Breast epithelium (tissue), 4 donors: ENCODE measurements at regions not wholly inside any gene's neighbourhood (a gene's known extent, or its start where the extent isn't known, plus 50 kb on each side); places are given as distances from the start of the nearest gene placed in this dataset.

Source experiments
- DNase-seq, 2 donors: peaks; one replicate each; pipeline ENCODE4 v3.0.0-alpha.2; 2019; ENCODE audit warnings: low spot score in 2 of 2
- H3K27ac ChIP-seq, 2 donors: fragments of 200-600 bp; sonication (generic) in 1 of 2; one replicate each; pipeline ENCODE4 v1.5.1; 2016 to 2019; ENCODE audit warnings: mild to moderate bottlenecking in 1 of 2
- H3K27me3 ChIP-seq, 2 donors: fragments of 200-600 bp; sonication (generic) in 1 of 2; one replicate each; pipeline versions ENCODE4 v1.5.1 to v1.6.0; 2017 to 2019; ENCODE audit warnings: control low read depth in 1 of 2, mild to moderate bottlenecking in 1 of 2
- H3K36me3 ChIP-seq: fragments of 200-600 bp; one replicate; pipeline ENCODE4 v1.5.1; 2019
- H3K4me1 ChIP-seq, 2 donors: fragments of 200-600 bp; sonication (generic); one replicate each; pipeline ENCODE4 v1.5.1; 2016 to 2019; ENCODE audit warnings: control low read depth in 1 of 2
- H3K4me3 ChIP-seq, 3 donors: fragments of 200-600 bp; sonication (generic); 1 replicate in 2 of 3; 2 replicates in 1 of 3; pipeline ENCODE4 v1.5.1; 2016 to 2019; ENCODE audit warnings: mild to moderate bottlenecking in 3 of 3, moderate library complexity in 2 of 3
- H3K9me3 ChIP-seq, 2 donors: fragments of 200-600 bp; sonication (generic) in 1 of 2; one replicate each; pipeline ENCODE4 v1.5.1; 2016 to 2019; ENCODE audit warnings: control low read depth in 1 of 2
- POLR2A ChIP-seq: fragments of 450-650 bp; IDR thresholded peaks from one replicate; pipeline ENCODE4 v1.6.1; 2016; ENCODE audit warnings: antibody characterized with exemption, mild to moderate bottlenecking, moderate library complexity
- POLR2AphosphoS5 ChIP-seq, 3 donors: sonication (generic); formaldehyde crosslinking; IDR thresholded peaks; one replicate each; pipeline ENCODE4 v1.6.1; 2017; ENCODE audit warnings: antibody characterized with exemption in 3 of 3
- intact Hi-C: fragments of 100-400 bp; cut with DNase I; formaldehyde crosslinking; loops from one replicate; pipeline ENCODE4 v1.15.1; 2023; ENCODE audit warnings: low total_unique reads
- TF ChIP-seq, protein P1 (sequence below), 3 donors: fragments of 450-650 bp; IDR thresholded peaks; one replicate each; pipeline ENCODE4 v1.5.1; 2016 to 2017; ENCODE audit warnings: antibody characterized with exemption in 3 of 3, mild to moderate bottlenecking in 3 of 3, moderate library complexity in 3 of 3

DNA sequence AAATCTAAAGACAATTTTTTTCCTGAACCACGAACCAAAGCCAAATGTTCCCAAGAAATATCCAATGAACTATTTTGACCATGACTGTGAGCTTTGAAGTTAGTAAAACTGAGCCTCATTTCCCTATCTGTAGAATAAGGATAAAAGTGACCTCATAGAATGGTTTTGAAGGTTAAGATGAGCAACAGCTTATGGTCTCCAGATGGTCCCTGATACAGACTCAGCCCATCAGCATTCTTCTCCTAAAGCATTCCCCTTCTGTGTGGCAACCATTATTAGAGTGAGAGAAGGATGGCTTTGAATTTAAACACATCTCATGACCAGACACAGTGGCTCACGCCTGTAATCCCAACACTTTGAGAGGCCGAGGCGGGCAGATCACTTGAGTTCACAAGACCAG lies 70.1 kb downstream of the COPRS start:
- DNase-seq: no peak
- Histone ChIP-seq H3K27me3 (no peaks in the 10 kb centered on the region), H3K4me3 (no peak overlapping the region), H3K9me3 (no peaks in the 10 kb centered on the region), H3K36me3 (no peaks in the 10 kb centered on the region), H3K4me1 (no peaks in the 10 kb centered on the region), H3K27ac (peak overlapping the region in 1 of 2 donors; percentile 45)
- TF ChIP-seq, protein P1, sequence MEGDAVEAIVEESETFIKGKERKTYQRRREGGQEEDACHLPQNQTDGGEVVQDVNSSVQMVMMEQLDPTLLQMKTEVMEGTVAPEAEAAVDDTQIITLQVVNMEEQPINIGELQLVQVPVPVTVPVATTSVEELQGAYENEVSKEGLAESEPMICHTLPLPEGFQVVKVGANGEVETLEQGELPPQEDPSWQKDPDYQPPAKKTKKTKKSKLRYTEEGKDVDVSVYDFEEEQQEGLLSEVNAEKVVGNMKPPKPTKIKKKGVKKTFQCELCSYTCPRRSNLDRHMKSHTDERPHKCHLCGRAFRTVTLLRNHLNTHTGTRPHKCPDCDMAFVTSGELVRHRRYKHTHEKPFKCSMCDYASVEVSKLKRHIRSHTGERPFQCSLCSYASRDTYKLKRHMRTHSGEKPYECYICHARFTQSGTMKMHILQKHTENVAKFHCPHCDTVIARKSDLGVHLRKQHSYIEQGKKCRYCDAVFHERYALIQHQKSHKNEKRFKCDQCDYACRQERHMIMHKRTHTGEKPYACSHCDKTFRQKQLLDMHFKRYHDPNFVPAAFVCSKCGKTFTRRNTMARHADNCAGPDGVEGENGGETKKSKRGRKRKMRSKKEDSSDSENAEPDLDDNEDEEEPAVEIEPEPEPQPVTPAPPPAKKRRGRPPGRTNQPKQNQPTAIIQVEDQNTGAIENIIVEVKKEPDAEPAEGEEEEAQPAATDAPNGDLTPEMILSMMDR (IDR thresholded peaks at IDR 0.05): no peak
- TF ChIP-seq POLR2A (no peak), POLR2AphosphoS5 (IDR thresholded peaks at IDR 0.05) (no peak)
- intact Hi-C loops: no loop called here

DNA sequence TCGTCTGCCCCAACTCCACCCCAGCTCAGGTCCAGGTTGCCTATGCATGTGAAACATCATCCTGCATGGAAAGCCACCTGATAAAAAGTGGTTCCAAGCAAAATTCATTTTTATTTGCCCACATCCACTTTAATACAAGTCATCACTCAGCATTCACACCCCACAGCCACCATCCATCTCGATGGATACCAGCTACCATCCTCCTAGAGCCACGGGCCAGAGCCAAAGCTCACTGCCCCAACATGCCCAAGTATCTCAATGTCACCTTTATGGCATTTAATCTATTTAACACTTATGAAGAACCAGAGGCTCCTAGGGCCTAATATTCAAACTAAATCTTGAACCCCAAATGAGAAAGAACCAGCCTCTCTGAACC lies 70.5 kb downstream of the COPRS start:
- Histone ChIP-seq H3K27ac (peak overlapping the region in 1 of 2 donors; percentile 45), H3K9me3 (no peaks in the 10 kb centered on the region), H3K27me3 (no peaks in the 10 kb centered on the region), H3K36me3 (no peaks in the 10 kb centered on the region), H3K4me3 (no peak overlapping the region), H3K4me1 (no peaks in the 10 kb centered on the region)
- TF ChIP-seq POLR2A: no peak
- no peak for TF ChIP-seq POLR2AphosphoS5 (IDR thresholded peaks at IDR 0.05)
- TF ChIP-seq, protein P1 (IDR thresholded peaks at IDR 0.05): no peak
- intact Hi-C loops: no loop called here
- DNase-seq: peak in 1 of 2 donors; percentile 31

DNA sequence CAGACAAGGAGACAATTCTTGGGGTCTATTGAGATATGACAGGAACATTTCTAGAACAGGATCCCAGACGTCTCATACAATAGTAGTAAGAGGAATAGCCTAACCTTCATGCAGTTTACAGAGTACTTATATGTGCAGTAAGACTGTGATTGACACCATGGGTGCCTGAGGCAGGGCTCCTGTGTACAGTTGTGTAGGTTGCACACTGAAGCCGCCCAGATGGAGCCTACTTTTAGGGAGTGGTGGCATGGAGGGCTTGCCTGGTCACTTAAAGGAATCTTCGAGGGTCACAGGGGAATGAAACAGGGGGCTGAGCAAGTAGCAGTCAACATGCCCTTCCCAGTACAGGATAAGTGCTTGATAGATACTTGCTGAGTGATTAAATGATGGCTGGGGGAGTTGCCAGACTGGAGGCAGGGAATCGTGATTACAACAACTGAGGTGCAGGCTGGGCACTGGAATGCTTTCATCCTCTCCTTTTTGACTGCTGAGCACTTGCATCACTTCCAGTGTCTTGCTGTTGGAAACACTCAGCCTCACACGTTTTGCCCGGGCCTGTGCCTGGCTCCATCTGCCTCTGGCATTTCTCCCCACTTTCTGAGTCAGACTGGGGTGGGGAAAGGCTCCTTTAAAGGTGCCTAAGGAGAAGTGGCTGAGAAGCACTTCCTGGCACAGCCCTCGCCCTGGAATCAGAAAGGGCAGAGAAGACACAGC lies 71.0 kb downstream of the COPRS start:
- H3K4me1 ChIP-seq: no peaks in the 10 kb centered on the region
- no peaks in the 10 kb centered on the region for H3K27me3 ChIP-seq
- no peaks in the 10 kb centered on the region for H3K36me3 ChIP-seq
- peak in 1 of 2 donors; percentile 54 for DNase-seq
- H3K4me3 ChIP-seq: no peak overlapping the region
- no peaks in the 10 kb centered on the region for H3K9me3 ChIP-seq
- TF ChIP-seq, protein P1 (IDR thresholded peaks at IDR 0.05): no peak
- TF ChIP-seq POLR2A: no peak
- no peak for TF ChIP-seq POLR2AphosphoS5 (IDR thresholded peaks at IDR 0.05)
- peak overlapping the region; percentile 45 to 66 for H3K27ac ChIP-seq
- intact Hi-C loops: no loop called here

GRCh38 chr17:31786796-31787481 lies 72.1 kb downstream of the COPRS start:
- no peaks in the 10 kb centered on the region for H3K27me3 ChIP-seq
- no peaks in the 10 kb centered on the region for H3K36me3 ChIP-seq
- DNase-seq: no peak
- TF ChIP-seq POLR2A: no peak
- TF ChIP-seq POLR2AphosphoS5 (IDR thresholded peaks at IDR 0.05): no peak
- TF ChIP-seq, protein P1 (IDR thresholded peaks at IDR 0.05): no peak
- H3K4me1 ChIP-seq: no peaks in the 10 kb centered on the region
- intact Hi-C loops: no loop called here
- H3K9me3 ChIP-seq: no peaks in the 10 kb centered on the region
- H3K27ac ChIP-seq: no peak overlapping the region
- no peak overlapping the region for H3K4me3 ChIP-seq

DNA sequence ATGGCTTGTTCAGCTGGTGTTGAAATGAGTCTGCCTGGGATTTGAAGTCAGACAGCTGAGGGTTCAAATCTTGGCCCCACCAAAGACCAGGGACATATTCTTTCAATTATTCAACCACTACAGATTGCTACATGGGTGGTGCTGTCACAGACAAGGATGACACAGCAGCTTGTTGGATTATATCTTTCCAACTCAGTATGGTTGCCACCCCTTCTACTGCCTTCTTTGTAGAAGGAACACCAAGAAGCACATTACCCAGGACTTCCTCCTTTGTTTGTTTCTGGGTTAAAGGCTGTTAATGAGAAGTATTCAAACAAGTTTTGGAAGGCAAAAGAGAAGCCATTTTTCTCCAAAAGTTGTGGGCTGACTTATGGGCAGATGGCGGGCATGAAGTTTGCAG lies 78.6 kb downstream of the COPRS start:
- H3K27me3 ChIP-seq: no peaks in the 10 kb centered on the region
- H3K27ac ChIP-seq: no peak overlapping the region
- TF ChIP-seq, protein P1 (IDR thresholded peaks at IDR 0.05): no peak
- TF ChIP-seq POLR2A (no peak), POLR2AphosphoS5 (IDR thresholded peaks at IDR 0.05) (no peak)
- no peak for DNase-seq
- no peak overlapping the region for H3K4me3 ChIP-seq
- no peaks in the 10 kb centered on the region for H3K36me3 ChIP-seq
- intact Hi-C loops: no loop called here
- H3K9me3 ChIP-seq: no peaks in the 10 kb centered on the region
- H3K4me1 ChIP-seq: no peaks in the 10 kb centered on the region
